HG02798 (cell line): ENCODE measurements at regions not wholly inside any gene's neighbourhood (a gene's known extent, or its start where the extent isn't known, plus 50 kb on each side); places are given as distances from the start of the nearest gene placed in this dataset.

ENCODE experiments used
- ATAC-seq: cut with Tn5 transposase; IDR thresholded peaks from one replicate; pipeline ENCODE4 v1.9.1; 2021; ENCODE audit warnings: mild to moderate bottlenecking; ENCODE audit not compliant: unreplicated experiment, poor library complexity

DNA sequence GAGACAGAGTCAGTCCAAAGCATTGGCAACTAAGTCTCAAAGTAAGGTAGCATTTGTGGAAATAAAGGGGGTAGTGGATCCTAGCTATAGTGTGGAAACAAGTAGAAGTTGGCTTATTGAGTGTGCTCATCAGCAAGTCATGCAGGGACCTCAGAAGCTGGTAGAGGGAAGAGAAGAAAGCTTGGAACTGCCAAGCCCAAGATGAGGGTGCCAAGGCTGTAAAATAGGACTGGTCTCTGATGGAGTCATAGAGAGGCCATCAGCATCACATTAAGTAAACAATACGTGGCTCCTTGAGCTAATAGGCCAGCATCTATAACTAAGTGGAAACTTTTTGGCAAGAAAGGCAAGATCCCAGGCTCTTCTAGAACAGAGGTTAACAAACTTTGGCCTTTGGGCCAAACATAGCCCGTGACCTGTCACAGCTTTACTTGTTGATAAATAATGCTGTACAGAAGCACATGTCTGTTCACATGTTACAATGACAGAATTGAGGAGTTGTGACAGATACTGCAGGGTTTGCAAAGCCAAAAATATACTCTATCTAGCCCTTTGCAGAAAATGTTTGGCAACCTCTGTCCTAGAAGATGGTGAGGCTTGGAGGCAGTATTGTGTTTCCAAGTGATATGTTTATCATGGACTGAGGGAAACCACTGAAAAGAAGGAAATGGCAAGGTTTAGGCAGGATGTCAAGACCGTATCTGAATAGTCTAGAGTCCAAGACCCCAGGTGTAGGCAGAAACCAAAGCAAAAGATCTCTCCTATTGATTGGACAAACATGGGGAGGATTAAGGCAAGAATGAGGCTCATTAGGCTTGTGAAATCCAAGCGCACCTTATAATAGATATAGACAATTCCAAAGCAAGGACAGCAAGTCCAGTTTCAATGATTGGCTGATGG lies 62.5 kb upstream of the CD44 start:
- no peak for ATAC-seq

DNA sequence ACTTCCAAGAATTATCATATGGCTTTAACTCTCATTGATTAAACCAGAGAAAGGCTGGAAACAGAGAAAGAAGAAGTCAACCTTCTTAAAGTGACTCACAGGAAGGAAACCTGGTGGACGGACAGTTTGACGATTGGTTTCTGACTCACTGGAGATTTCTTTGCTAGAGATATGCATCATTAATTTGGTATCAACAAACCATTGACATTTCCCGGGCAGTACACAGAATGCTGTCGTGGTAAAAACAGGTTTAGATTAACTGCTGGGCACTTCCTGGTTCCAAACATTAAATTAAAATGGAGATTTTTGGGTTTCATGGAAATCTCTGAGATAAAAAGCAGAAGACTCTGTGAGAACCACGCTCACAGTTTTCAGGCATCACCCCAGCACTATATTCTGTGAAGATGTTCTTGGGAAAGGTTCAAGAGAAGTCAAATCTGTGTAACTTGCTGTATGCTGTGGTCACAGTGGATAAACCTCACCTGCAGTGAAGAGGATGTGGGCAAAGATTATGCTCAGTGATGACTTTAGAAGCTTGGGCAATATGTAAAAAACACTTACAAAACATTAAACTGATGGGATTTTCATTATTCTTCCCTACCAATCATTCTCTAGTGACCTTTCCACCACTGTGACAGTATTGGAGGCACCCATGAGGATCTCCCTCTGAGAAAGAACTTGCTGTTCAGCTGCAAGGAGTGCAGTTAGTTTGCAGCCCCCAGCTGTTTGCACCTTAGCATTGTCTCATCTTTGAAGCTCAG lies 61.1 kb upstream of the CD44 start:
- peak; percentile 39 for ATAC-seq

DNA sequence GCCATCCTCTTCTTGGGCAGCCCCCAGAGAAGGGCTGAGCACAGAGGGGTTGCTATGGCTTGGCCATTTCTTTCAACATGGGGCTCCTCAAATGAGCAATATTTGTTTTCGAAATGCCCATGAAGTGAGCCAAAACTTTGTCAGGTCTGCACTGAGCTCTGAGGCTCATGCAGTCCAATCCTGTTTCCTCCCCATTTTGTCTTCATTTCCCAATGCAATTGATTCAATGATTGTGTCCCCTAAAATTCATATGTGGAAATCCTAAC lies 60.6 kb upstream of the CD44 start:
- ATAC-seq = no peak

DNA sequence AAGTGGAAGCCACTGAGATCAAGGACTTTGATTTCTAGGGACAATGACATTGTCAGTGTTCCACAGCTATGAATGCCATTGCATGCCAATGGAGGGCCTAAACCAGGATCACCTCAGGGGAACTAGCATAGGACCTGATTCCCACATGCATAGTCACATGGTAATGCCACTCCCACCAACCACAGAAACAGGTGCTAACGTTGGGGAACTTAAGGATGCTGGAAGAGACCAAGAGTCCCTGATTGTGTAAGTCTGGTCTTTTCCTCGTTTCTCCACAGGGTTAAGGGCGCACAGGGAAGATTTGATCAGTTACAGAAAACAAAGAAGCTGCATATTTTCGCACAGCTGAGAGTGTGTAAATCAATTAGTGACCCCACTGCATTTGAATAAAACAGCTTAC lies 59.4 kb upstream of the CD44 start:
- no peak for ATAC-seq

DNA sequence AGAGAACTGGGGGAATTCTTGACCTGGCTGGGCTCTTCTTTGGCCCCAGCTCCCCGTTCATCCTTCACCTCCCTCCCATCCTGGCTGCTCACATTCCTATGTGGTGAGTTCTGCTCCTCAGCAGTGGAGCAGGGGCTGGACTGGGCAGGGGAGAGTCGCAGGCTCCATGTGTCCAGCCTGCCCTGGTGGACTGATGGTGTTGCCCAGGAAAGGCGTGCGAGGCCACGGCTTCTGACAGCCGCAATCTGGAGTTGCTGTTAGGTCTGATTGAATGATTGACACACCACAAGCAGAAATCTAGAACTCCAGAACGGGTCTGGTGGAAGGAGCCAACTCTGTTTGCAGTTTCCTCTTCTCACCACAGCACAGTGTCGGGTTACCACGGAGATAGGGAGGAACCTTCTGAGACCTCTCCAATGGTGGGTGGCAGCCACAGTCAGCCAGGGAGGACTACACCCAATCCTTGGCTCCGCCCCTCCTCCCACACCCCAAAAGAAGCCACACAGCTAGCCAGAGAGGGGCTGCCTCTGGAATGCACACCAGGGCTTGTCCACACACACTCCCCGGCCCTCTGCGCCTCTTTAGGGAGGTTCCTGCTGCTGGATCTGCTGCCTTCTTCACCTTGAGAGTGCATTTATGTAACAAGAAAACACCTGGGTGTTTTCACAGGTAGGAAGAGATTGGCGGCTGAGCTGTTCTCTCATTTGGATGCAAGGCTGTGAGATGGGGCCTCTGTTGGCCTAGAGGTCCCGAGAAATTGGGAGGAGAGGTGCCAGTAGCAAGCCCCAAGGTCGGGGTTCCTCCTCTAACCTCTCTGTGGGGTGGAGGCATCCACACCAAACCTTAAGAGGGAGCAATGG lies 56.4 kb upstream of the CD44 start:
- peak; percentile 84 for ATAC-seq

DNA sequence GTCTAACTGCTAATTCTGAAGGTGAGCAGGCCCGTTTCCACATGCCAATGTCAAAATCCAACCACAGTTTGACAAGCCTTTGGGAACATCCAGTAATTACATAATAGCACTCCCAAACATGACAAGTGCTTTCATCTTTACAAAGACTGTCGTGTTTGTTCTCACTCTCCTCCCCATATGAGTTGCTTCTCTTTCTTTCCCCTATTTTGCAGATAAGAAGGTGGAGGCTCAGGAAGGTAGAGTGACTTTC lies 55.9 kb upstream of the CD44 start:
- no peak for ATAC-seq

DNA sequence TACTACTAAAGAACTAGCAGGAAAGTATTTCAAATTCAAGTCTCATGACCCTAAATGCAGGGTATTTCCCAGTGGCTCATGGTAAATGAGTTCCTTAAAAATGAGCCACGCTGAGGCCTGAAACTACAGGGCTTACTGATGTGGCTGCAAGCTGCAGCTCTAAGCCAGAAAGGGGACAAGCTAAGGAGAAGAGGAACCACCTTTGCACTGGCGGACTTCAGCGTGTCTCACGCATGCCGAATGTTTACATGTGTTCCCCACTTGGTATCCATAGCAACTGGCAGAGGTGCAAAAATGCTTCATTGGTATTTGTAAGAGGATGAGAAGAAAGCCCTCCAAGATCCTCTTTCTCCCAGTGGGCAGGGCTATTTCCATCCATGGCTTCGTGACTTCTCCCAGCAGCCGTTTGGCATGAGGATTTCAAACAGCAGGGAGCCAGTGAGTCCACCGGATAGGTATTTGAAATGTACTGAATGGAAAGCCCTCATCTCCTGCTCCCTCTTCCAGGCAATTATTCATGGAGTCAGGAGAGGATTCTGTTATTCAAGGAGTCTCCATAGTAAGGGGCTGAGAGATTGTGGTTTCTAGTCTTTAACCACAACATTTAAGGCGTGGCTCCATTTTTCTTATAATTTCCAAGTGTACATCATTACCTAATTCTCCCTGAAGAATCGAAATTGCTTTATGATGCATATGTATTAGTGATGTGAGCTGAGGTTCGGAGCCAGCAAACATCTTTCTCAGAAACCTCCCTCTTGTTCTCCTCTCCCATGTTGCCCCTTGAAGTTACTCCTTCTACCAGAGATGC lies 55.3 kb upstream of the CD44 start:
- ATAC-seq = peak; percentile 72

DNA sequence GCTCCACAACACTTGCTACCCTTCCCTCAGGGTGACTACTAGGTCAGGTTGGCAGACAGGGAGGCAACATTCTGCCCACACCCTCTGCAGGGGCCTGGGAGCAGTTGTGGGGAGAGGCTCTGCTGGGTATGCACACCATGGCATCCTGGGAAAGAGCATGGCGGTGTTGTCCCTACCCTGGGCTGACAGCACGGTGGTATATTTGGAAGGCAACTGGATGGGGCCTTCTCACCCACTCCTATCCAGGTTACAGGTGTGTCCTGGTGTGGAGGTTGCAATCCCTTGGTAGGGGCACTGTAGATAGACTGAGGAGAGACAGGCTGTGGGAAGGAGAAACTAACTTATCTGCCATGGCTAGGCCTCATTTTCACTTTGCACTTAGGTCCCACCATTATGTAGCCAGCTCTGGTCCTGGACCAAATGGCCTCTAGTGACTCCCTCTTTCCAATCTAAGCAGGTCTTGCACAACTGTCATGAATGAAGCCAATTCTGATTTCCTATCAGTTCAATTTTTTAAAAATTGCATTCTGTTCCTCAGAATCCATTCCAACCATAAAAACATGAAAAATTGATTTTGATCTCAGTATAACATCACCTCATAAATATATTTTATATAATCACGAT lies 54.0 kb upstream of the CD44 start:
- no peak for ATAC-seq

DNA sequence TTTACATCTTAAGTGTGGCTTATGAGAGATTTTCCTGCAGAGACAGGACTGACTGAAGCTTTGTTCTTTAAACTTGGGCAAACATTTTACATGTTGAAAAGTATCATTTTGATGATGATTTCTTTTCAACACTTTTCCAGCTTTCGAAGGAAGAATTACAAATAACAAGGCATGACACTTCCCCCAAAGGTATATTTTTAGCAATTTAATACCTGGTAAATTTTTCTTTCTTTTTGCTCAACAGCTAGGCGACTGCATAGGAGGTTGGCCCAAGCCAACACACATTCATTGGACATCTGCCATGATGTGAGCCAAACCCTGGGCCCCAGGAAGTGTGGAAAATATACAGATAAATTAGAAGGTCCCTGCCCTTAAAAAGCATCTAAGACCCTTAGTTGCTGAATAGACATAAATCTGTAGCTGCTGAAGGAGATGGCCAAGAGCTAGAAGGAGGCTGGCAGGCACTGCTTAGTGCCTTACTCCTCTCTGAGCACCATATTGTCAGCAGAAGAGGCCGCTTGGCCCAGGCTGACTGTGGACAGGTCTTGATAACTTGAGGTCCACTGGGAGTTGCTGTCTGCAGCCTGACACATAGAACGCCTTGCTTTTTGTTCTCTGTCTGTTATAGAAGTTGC lies 53.3 kb upstream of the CD44 start:
- no peak for ATAC-seq

DNA sequence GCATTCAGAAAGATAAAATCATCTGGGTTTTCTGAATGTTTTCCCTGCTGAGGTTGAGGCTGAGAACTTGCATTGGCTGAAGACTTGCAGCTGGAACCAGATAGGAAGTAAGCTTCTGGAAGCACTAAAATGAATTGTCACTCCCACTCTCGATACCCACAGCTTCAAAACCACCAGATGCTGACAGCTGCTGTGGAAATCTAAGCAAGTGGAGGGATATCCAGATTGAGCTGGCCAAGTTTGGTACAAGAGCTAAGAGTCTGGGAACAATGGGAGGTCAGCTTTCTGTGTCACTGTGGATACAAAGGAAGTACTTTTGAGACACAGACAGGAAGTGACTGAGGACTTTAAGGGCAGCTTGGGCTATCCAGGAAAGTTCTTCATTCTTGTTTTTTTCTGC lies 51.3 kb upstream of the CD44 start:
- no peak for ATAC-seq

DNA sequence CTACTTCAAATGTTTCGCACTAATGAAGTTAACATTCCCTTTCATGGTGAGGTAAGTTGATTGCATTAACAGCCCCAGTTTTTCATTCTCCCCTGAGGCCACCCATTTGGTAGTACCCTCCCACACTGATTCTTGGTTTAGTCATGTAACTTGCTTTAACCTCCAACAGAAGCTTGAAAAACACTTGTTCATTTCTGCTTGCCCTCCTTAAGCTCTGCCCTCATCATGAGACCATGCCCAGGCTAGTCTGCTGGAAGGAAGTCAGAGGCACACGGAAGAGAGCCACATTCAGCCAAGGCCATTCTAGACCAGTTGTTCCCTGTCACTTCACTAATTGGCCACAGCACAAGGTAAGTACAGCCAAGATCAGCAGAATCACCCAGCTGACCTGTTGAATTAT lies 50.7 kb upstream of the CD44 start:
- ATAC-seq = no peak

DNA sequence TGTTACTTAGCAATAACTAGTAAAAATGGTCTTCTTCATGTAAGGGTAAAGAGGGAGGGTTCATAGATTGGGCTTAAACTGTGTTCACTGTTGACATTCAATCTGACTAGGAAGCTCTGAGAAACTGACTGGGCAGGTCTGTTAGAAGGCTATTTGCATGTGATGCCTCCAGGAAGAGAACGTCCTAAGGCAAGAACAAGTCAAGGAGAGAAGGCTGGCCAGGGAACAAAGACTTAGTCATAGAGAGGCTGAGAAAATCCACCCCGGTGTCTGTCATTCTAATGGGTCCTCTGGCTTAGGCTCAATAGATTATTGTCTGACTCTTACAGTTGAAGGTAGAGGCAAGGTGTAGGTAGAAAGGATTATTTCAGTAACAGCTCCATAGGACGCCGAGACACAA lies 50.3 kb upstream of the CD44 start:
- no peak for ATAC-seq
